ENCODE measurements at regions not wholly inside any gene's neighbourhood (a gene's known extent, or its start where the extent isn't known, plus 50 kb on each side); places are given as distances from the start of the nearest gene placed in this dataset.

DNA sequence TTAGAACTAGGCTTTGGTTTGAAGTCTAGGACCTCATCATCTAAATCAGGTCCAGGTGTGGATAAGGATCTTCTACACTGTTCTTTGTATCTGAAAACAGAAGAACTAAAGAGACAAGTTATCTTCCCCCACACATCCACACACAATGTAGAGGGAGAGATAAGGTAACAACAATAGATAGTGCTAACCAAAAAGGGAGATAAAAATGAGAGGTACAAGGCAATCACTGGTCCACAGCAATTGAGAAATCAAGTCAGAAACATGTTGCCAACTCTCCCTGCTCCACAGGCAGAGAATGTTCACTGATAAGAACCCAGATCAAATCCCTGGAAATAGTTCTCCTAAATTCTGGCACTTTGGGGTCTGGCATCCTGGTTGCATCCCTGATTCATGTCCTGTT is 75.8 kb upstream of the LHX8 start:
- no peak for DNase-seq (ENCODE audit: low read depth)
- in situ Hi-C loops (cut with HindIII; ENCODE audit: low sequenced_read_pairs): no loop called here
- H3K4me3 ChIP-seq (ENCODE audit: low read depth, low read length): no peak overlapping the region
- TF ChIP-seq, protein P1, sequence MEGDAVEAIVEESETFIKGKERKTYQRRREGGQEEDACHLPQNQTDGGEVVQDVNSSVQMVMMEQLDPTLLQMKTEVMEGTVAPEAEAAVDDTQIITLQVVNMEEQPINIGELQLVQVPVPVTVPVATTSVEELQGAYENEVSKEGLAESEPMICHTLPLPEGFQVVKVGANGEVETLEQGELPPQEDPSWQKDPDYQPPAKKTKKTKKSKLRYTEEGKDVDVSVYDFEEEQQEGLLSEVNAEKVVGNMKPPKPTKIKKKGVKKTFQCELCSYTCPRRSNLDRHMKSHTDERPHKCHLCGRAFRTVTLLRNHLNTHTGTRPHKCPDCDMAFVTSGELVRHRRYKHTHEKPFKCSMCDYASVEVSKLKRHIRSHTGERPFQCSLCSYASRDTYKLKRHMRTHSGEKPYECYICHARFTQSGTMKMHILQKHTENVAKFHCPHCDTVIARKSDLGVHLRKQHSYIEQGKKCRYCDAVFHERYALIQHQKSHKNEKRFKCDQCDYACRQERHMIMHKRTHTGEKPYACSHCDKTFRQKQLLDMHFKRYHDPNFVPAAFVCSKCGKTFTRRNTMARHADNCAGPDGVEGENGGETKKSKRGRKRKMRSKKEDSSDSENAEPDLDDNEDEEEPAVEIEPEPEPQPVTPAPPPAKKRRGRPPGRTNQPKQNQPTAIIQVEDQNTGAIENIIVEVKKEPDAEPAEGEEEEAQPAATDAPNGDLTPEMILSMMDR (IDR thresholded peaks at IDR 0.05; ENCODE audit: low read depth, low read length, missing control alignments): no peak

DNA sequence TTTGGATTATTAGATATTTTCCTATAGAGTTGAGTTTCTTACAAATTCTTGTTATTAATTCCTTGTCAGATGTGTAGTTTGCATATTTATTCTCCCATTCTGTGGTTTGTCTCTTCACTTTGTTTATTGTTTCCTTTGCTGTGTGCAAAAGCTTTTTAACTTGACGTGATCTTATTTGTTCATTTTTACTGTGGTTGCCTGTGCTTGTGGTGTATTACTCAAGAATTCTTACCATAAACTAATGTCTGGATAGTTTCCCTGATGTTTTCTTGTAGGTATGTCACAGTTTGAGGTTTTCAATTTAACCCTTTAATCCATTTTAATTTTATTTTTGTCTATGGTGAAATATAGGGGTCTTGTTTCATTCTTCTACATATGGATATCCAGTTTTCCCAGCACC is 72.1 kb upstream of the LHX8 start:
- TF ChIP-seq, protein P1 (IDR thresholded peaks at IDR 0.05; ENCODE audit: low read depth, low read length, missing control alignments): no peak
- no peak overlapping the region for H3K4me3 ChIP-seq (ENCODE audit: low read depth, low read length)
- DNase-seq (ENCODE audit: low read depth): no peak
- in situ Hi-C loops (cut with HindIII; ENCODE audit: low sequenced_read_pairs): no loop called here

DNA sequence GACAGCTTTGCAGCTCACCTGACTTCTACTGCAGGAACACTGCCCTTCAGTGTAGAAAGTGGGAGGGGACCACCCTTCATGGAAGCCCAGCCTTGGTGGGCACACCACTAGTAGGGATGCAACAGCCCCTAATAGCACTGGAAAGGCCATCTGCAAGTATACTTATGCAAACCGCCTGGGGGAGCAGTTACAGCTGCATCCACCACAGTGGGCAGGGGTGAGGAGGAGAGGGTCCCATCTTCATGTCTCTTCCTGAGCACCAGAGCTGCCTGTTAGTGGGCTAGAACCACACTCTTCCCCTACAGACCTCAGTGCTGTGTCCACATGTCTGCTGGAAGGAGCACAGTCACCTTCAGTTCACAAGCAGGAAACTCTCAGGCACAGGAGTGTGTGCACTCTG is 66.2 kb upstream of the LHX8 start:
- in situ Hi-C loops (cut with HindIII; ENCODE audit: low sequenced_read_pairs): no loop called here
- TF ChIP-seq, protein P1 (IDR thresholded peaks at IDR 0.05; ENCODE audit: low read depth, low read length, missing control alignments): no peak
- DNase-seq (ENCODE audit: low read depth): no peak
- no peak overlapping the region for H3K4me3 ChIP-seq (ENCODE audit: low read depth, low read length)

GRCh38 chr1:75074831-75075395 is 59.3 kb upstream of the LHX8 start:
- in situ Hi-C loops (cut with HindIII; ENCODE audit: low sequenced_read_pairs): no loop called here
- H3K4me3 ChIP-seq (ENCODE audit: low read depth, low read length): no peak overlapping the region
- DNase-seq (ENCODE audit: low read depth): no peak
- TF ChIP-seq, protein P1 (IDR thresholded peaks at IDR 0.05; ENCODE audit: low read depth, low read length, missing control alignments): no peak

- TF ChIP-seq, protein P1 (IDR thresholded peaks at IDR 0.05; ENCODE audit: low read depth, low read length, missing control alignments): no peak
- in situ Hi-C loops (cut with HindIII; ENCODE audit: low sequenced_read_pairs): no loop called here
- no peak overlapping the region for H3K4me3 ChIP-seq (ENCODE audit: low read depth, low read length)
- DNase-seq (ENCODE audit: low read depth): no peak
These were observed 54.5 kb upstream of the LHX8 start for GRCh38 chr1:75079538-75080290.

DNA sequence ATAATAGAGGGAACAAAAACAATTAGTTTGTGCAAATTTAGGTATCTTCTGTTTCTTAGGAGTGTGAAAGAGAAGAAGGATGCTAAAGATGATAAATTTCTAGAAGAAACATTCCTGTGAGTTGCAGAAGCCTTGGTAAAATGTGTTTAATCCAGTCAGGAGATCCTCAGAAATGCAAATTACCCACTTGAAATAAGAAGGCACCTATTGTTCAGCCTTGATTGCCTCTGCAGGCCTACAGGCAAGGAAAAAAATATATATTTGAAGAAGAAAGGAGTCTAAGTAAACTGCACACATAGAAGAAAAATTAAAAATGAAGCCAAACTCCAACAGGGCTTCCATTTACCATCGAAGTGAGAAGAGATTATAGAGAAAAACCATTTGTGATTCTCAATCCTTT is 51.0 kb upstream of the LHX8 start:
- TF ChIP-seq, protein P1 (IDR thresholded peaks at IDR 0.05; ENCODE audit: low read depth, low read length, missing control alignments): no peak
- DNase-seq (ENCODE audit: low read depth): no peak
- in situ Hi-C loops (cut with HindIII; ENCODE audit: low sequenced_read_pairs): no loop called here
- H3K4me3 ChIP-seq (ENCODE audit: low read depth, low read length): no peak overlapping the region

All from astrocyte of the cerebellum (primary cell).